Mucosa of stomach (tissue), 1 donor: ENCODE measurements at regions not wholly inside any gene's neighbourhood (a gene's known extent, or its start where the extent isn't known, plus 50 kb on each side); places are given as distances from the start of the nearest gene placed in this dataset.

Experiments
- H3K27me3 ChIP-seq: one replicate; pipeline ENCODE4 v1.7.0; 2013; ENCODE audit warnings: mild to moderate bottlenecking, low read length; ENCODE audit not compliant: control insufficient read depth, insufficient read depth
- H3K36me3 ChIP-seq: one replicate; pipeline ENCODE4 v1.7.0; 2013; ENCODE audit warnings: low read length; ENCODE audit not compliant: control insufficient read depth, insufficient read depth
- H3K4me1 ChIP-seq: one replicate; pipeline ENCODE4 v1.7.0; 2013; ENCODE audit warnings: mild to moderate bottlenecking, low read length; ENCODE audit not compliant: control insufficient read depth, insufficient read depth
- H3K4me3 ChIP-seq: one replicate; pipeline ENCODE4 v1.7.0; 2013; ENCODE audit warnings: low read length
- H3K9ac ChIP-seq: one replicate; pipeline ENCODE4 v1.7.0; 2013; ENCODE audit warnings: mild to moderate bottlenecking, low read length, moderate library complexity
- H3K9me3 ChIP-seq: one replicate; pipeline ENCODE4 v1.7.0; 2013; ENCODE audit warnings: mild to moderate bottlenecking, low read length, moderate library complexity; ENCODE audit not compliant: control insufficient read depth
- donor health status: Pancreatic carcinoma.

DNA sequence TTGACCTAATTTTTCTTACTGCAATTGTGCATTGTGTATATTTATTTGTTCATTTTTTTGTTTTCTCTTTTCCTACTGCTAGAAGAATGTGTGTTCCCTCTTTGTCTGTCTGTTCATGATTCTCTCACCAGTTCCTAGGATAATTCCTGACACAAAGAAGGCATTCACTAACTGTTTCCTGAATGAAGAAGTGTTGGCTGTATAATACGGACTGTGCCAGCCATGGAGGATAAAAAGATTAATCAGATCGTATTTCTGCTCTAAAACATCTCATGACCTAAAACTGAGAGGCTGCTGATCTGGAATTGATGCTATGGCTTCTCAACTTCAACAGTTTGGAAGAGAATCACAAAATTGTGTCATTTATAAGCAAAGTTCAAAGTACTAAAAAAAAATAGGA lies 563.1 kb upstream of the FRG1 start:
- no peak overlapping the region for H3K4me3 ChIP-seq
- no peak overlapping the region for H3K9ac ChIP-seq
- H3K9me3 ChIP-seq = no peaks in the 10 kb centered on the region
- H3K27me3 ChIP-seq = no peaks in the 10 kb centered on the region
- no peaks in the 10 kb centered on the region for H3K36me3 ChIP-seq
- no peaks in the 10 kb centered on the region for H3K4me1 ChIP-seq

DNA sequence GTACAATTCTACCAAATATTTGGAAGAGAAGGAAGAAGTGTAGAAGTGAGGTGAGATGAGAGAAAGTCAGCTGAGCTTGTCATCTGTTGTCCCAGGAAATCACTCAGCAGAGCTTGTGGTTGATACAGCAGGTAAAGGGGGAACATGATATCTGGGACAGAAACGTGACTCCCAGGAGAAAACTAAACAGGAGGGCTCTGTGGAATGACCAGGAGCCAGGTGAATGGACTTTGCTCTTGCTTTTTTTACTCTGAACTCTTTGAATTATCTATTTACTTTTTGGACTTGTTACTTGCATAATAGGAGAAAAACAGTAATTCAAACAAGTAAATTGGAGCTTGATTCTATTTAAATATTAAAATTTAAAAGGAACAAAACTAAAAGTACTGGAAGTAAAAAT lies 555.6 kb upstream of the FRG1 start:
- Histone ChIP-seq H3K27me3 (no peaks in the 10 kb centered on the region), H3K4me1 (no peaks in the 10 kb centered on the region), H3K36me3 (no peaks in the 10 kb centered on the region), H3K4me3 (no peak overlapping the region), H3K9ac (no peak overlapping the region), H3K9me3 (no peaks in the 10 kb centered on the region)

DNA sequence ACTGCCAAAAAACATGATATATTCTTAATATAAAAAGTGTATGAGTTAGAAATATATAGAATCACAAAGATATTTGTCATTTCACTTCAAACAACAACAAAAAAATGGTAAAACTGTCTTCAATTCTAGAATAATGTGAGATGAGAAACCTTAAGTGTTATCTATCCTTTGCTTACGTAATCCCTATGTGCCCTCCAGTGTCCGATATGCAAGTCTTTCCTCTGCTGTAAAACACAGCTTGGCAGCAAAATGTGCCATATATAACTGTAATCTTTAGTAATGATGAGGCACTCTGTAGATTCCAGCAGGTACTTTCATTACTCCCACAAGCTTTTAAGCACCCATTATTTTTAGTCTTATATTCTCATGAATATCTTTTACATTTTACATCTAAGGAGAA lies 555.1 kb upstream of the FRG1 start:
- no peak overlapping the region for H3K9ac ChIP-seq
- H3K27me3 ChIP-seq = no peaks in the 10 kb centered on the region
- no peak overlapping the region for H3K4me3 ChIP-seq
- no peaks in the 10 kb centered on the region for H3K36me3 ChIP-seq
- H3K9me3 ChIP-seq = no peaks in the 10 kb centered on the region
- no peaks in the 10 kb centered on the region for H3K4me1 ChIP-seq

DNA sequence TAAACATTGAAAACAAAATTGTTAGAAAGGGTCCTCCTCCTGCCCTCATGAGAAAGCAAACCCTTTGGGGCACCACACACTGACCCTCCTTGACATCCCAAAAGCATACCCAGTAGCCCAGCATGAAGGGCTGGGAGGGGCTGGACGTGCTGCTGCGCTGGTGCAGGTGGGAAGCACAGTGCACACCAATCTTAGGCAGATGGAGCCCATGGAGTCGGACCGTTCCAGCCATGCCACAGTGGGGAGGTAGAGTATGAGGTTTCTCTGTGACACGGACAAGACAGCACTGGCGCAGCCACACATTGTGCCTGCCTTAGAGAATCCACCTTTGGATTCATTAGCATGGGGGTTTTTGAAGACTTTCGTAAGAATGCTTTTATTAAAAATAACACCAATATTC lies 544.2 kb upstream of the FRG1 start:
- no peaks in the 10 kb centered on the region for H3K36me3 ChIP-seq
- no peaks in the 10 kb centered on the region for H3K27me3 ChIP-seq
- H3K9ac ChIP-seq = no peak overlapping the region
- no peak overlapping the region for H3K4me3 ChIP-seq
- H3K9me3 ChIP-seq = no peaks in the 10 kb centered on the region
- H3K4me1 ChIP-seq = no peaks in the 10 kb centered on the region

DNA sequence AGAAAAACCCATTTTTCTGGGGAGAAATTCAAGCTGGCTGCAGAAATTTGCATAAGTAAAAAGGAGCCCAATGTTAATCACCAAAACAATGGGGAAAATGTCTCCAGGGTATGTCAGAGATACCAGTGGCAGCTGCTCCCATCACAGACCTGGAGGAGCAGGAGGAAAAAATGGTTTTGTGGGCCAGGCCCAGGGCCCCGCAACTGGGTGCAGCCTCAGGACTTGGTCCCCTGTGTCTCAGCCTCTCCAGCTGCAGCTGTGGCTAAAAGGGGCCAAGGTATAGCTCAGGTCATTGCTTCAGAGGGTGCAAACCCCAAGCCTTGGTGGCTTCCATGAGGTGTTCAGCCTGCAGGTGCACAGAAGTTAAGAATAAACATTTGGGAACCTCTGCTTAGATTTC lies 536.4 kb upstream of the FRG1 start:
- H3K9me3 ChIP-seq = no peaks in the 10 kb centered on the region
- H3K36me3 ChIP-seq = no peaks in the 10 kb centered on the region
- H3K9ac ChIP-seq = no peak overlapping the region
- no peak overlapping the region for H3K4me3 ChIP-seq
- H3K4me1 ChIP-seq = no peaks in the 10 kb centered on the region
- no peaks in the 10 kb centered on the region for H3K27me3 ChIP-seq

DNA sequence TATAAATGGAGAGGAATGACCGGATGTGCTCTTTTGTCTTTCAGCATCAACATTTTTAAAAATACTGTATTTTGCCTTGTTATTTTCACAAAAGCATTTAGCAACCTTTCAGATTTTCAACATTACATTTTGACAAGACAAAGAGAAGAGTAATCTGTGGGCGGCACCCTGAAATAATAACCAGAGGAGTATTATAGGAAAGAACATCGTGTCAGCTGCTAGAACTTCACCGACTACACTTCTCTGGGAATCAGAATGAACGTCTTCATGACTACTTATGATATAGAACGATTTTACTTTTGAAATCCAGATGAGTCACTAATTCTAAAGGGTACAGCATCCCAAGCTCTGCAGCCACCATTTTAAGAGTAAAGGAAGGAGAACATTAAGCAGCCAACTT lies 531.5 kb upstream of the FRG1 start:
- no peak overlapping the region for H3K4me3 ChIP-seq
- H3K9me3 ChIP-seq = no peaks in the 10 kb centered on the region
- no peaks in the 10 kb centered on the region for H3K4me1 ChIP-seq
- H3K36me3 ChIP-seq = no peaks in the 10 kb centered on the region
- no peak overlapping the region for H3K9ac ChIP-seq
- no peaks in the 10 kb centered on the region for H3K27me3 ChIP-seq

DNA sequence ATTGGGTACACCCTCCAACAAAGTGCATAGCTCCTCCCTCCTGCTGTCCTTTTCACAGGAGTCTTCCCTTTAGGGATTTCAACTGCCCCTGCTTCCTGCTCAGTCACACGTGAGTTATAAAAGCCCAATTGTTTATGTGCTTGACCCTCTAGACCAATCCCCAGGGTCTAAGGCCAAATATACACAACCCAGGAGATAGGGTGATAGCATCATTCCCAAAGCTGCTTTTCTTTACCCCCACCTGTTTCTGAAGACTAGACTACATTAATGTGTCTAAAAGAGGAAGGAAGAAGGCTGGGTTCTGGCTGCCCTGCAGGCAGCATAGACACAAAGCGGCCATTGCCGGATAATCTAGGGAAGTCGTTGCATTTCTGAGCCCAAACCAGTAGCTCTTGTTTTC lies 526.7 kb upstream of the FRG1 start:
- Histone ChIP-seq H3K36me3 (no peaks in the 10 kb centered on the region), H3K4me1 (no peaks in the 10 kb centered on the region), H3K9me3 (no peaks in the 10 kb centered on the region), H3K9ac (no peak overlapping the region), H3K27me3 (no peaks in the 10 kb centered on the region), H3K4me3 (no peak overlapping the region)

DNA sequence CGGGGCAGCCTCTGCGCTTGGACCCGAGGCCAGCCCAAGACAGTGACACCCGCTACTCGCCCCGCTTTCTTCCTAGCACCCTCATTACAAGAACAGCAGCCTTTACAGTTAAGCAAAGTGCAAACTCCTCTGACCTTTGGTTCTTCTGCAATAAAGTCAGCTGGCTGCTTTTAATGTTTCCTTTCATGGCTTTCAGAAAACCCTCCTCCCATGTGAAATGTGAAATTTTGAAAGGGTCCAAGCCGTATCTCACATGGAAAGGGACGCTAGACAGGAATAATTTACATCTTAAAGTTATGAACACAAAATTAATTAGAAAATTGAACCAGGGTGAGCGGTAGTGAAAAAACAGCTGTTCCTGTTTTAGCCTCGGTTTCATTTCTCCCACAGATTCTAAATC lies 520.1 kb upstream of the FRG1 start:
- Histone ChIP-seq H3K4me3 (no peak overlapping the region), H3K9me3 (no peaks in the 10 kb centered on the region), H3K27me3 (no peaks in the 10 kb centered on the region), H3K4me1 (no peaks in the 10 kb centered on the region), H3K9ac (no peak overlapping the region), H3K36me3 (no peaks in the 10 kb centered on the region)

DNA sequence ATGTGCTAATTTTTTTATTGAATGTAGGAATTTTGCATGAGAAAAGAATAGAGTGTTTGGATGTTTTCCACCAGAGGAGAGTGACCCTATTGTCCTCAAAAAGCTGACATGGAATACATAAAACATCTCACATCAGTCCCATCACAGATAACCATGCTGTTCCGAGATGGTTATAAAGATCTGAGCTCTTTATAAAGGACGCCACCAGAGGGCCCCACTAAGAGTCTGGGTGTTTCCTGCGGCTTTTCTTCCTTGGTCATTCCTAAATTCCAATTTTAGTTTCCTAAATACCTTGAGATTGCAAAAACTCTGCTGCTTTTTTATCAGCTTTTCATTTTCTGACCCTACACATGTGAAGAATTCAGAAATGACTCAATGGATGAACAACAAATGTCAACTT lies 504.5 kb upstream of the FRG1 start:
- Histone ChIP-seq H3K9ac (no peak overlapping the region), H3K4me1 (no peaks in the 10 kb centered on the region), H3K36me3 (no peaks in the 10 kb centered on the region), H3K4me3 (no peak overlapping the region), H3K27me3 (no peaks in the 10 kb centered on the region), H3K9me3 (no peaks in the 10 kb centered on the region)

DNA sequence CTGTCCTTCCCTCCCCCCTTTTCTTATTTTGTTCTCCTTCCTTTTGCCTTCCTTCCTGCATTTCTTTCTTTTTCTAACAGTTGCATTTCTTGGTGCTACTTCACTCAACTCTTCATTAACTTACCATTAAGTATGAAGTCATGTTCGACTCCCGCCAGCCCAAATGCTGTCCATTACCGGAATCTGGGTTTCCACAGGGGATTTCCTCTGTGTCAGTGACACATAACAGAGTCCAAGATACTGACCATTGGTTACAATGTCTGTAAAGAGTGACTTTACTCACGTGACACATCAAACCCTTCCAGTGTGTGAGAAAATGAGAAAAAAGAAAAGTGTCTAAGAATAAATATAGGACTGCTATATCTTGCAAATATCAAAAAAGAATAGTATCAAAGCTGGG lies 500.0 kb upstream of the FRG1 start:
- H3K27me3 ChIP-seq = no peaks in the 10 kb centered on the region
- no peaks in the 10 kb centered on the region for H3K9me3 ChIP-seq
- no peak overlapping the region for H3K9ac ChIP-seq
- no peaks in the 10 kb centered on the region for H3K4me1 ChIP-seq
- H3K36me3 ChIP-seq = no peaks in the 10 kb centered on the region
- no peak overlapping the region for H3K4me3 ChIP-seq

DNA sequence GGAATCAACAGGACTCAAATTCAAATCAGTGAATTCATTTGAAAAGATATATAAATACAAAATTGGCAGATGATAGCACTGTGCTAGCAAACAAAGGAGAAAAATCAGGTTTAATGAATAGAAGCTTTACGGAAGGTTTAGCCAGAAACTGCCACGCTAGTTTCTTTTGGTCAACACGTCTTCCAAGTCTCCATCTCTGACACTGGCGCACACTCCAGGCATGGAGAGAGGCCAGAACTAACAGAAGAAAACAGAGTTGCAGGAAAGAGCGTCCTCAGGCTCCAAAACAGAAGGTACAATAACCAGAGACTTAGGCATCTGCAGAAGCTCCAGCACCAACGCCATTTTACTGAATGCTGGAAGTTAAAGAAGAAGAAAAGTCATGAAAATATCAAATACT lies 497.3 kb upstream of the FRG1 start:
- Histone ChIP-seq H3K9me3 (no peaks in the 10 kb centered on the region), H3K4me1 (no peaks in the 10 kb centered on the region), H3K27me3 (no peaks in the 10 kb centered on the region), H3K4me3 (no peak overlapping the region), H3K9ac (no peak overlapping the region), H3K36me3 (no peaks in the 10 kb centered on the region)

DNA sequence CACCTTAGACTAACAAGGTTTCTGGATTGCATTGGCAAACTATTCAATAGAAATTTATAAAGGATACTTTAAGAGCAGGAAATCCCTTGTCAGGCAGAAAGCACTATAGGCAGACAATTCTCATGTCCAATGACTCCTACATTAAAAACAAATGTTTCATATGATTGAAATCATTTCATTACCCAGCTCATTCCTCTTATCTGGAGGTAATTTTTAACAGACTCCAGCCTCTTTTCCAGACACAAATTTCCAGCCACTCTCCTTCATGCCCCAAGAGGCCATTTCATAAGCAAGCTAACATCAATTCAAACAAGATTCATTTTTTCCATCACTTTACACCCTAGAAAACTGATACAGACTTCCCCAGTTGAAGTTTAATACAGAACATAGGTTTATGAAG lies 495.1 kb upstream of the FRG1 start:
- Histone ChIP-seq H3K4me1 (no peaks in the 10 kb centered on the region), H3K36me3 (no peaks in the 10 kb centered on the region), H3K9me3 (no peaks in the 10 kb centered on the region), H3K9ac (no peak overlapping the region), H3K27me3 (no peaks in the 10 kb centered on the region), H3K4me3 (no peak overlapping the region)

DNA sequence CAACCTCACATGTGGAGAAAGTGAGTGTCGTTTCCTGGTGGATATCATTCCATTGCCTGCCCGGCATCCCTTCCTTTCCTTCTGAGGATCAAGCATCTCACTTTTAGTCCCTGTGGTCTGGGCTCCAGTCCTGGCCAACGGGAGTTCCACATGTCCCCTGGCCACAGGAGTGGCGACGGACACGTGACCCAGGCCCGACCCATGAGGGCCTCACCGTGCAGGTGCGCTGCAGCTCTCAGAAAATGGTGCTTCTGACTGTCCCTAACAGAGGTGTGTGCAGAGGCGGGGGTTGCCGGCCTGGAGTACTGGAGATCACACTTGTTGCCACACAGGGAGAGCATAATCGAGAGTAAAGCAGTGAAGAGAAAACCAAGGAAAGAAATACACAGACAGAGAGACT lies 476.9 kb upstream of the FRG1 start:
- Histone ChIP-seq H3K27me3 (no peaks in the 10 kb centered on the region), H3K4me1 (no peaks in the 10 kb centered on the region), H3K36me3 (no peaks in the 10 kb centered on the region), H3K4me3 (no peak overlapping the region), H3K9me3 (no peaks in the 10 kb centered on the region), H3K9ac (no peak overlapping the region)
